DMS153 (cell line): ENCODE measurements at regions not wholly inside any gene's neighbourhood (a gene's known extent, or its start where the extent isn't known, plus 50 kb on each side); places are given as distances from the start of the nearest gene placed in this dataset.
"Not testable (repeated sequence)": the region's sequence is repeated elsewhere in the genome, so short reads cannot be mapped to it uniquely, and the experiment has no call there.

Experiments used
- DNase-seq: peaks from one replicate; lab custom pipeline; 2025; lab: John Stamatoyannopoulos, UW

DNA sequence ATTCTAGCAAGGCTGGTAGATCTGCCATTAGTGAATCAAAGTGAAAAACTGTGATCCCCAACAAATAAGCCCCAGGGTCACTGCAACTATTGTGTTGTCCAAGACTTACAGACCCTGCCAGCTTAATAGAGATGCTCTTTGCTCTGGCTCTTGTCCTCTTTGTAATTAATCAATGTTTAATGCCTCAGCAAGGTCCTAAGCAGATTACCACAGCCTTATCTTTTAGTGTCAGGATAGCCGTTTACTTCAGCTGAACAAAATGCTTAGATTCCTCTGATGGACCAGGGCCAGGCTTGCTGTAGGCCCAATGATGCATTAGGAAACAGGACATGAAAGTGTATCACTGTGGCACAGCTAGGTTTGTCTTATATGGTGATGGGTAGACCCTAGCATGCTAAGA is 353.3 kb downstream of the HACE1 start:
- no peak for DNase-seq

DNA sequence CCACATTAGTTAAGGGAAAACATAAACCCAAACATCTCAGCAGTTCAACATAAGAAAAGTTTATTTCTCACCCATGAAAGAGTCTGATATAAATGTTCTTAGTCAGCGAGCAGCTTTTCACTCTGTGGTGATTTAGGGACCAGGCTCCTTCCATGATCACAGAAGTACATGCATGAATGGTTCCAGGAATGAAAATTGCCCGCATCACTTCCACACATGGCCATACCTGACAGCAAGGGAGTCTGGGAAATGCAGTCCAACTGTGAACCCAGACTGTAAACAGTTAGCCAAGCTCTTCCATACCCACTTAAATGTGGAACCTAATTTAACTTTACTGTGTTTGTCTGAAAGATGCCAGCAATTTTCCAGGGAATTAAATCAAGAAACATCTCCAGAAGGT is 353.9 kb downstream of the HACE1 start:
- DNase-seq: no peak

DNA sequence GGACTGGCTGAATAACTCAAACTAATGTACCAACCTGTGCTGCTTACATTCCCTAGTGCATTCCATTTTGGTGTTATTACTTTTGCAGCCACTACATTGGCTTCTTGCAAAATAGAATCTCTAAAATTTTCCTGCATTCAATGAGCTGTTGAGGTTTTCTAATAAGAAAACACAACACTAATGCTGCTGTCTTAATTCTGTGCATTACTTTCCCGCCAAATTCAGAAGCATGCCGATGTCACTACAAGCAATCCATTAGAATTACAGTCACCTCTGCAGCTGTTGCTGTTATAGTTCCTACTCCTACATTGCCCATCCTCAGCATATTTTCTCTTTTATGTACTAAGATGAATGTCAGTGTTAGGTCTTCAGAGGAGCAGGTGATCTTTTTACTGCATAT is 359.5 kb downstream of the HACE1 start:
- no peak for DNase-seq

DNA sequence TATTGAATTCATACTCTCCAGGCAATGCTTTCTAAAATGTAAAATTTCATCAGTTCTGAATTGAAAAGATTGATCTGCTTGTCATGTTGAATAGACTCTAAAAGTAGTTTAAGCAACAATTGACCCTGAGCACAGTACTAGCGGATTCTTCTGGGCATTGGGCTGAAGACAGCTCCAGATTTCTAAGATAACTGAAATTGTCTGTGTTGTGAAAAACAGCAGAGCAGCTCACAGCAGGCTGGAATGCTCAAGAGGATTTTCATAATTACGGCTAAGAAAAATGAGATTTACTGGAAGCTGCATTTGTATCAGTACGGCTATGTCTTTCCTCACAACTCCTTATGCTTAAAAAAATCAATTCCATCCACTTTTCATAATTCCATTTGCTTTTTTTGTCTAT is 373.7 kb downstream of the HACE1 start:
- no peak for DNase-seq

DNA sequence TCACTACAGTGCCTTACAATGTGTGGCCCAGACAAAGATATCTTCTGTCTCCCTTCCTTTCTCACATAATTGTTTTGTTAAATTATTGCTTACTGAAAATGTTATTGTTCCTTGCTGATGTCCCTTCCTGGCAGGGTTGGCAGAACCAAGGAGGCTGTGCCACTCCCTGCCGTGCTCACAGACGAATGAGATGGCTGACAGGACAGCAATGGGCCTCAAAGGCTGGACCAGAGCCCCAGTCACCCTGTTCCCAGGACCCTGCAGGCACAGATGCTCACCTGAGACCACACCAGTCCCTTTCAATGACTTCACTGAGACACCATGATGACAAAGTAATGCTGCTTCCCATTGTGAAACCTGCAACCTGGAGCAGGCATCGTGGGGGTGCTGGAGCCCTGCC is 375.1 kb downstream of the HACE1 start:
- DNase-seq: no peak

DNA sequence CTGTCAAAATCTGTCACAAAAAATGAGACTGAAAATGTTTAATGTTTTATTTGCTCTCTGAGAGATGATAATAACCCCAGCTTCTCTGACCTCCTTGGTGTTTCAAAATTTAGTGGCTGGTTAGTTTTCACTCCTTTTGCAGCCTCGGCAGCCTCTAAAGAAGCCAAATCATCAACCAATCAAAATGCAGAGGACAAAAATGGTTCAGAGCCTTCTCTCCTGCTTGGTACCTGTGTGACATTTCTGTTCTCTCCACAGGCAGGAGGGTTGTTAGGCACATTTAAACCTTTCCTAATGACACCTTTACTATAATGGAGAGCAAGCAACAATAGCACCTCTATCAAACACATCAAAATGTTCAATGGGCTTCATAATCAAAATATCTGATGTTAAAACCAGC is 375.5 kb downstream of the HACE1 start:
- DNase-seq: no peak

DNA sequence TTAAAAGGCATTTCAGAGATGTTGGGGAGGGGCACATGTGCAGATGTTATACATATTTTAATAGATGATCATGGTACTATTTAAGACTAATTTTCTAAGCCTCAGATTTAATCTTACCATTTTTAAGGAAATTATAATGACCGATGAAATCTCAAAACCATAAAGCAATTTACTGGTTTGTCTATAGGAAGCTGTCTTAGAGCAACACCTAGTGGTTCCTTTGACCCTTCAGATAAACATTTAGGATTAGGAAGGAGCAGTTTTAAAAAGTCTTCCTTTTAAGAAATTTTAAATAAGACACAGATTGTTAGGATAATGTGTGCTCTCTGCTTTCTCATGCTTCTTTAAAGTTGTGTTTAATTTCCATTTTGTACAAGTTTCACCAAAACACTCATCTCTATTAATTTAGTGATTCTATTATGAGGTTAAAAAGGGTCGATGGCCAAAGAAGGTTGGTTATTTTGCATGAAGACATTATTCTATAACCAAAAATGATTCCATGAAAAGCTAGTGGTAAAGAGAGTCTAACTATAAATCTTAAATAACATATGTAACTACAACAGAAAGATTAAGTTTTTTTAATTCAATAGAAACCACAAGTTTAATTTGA is 376.4 kb downstream of the HACE1 start:
- no peak for DNase-seq

DNA sequence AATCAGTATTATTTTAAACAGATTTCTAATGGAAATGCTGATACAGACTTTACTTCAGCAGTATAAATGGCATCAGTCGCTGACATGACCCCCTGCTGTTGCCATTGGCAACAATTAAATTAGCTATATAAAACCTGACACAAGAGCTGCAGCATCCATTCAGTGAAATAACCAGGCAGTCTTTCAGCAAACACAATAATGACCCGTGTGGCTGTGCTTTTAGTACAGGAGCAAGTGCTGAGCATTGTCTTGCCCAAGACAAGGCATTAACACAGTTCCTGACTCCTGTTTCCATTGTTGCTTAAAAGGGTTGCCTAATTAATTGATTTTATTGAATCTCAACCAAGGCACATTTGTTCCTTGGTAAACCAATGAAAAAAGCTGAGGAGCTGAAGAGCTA is 382.1 kb downstream of the HACE1 start:
- no peak for DNase-seq

DNA sequence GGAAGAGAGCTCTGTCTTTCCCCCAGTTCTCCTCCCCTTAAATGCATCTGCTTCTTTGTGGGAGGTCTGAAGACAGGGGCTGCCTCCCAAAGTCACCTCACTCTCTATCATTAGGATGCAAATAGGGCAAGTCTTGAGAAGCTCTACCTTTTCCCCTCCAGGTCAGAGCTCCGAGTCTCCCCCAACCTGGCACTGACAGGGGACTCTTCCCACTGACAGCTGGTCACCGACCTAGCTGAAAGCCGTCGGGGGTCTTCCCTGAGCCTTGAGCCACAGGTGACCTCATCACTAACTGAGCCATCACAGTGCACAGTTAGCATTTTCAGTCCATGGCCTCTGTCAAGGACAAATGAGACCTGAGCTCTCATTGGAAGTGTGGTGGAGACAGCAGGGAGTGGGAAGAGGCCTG is 386.7 kb downstream of the HACE1 start:
- DNase-seq: no peak

DNA sequence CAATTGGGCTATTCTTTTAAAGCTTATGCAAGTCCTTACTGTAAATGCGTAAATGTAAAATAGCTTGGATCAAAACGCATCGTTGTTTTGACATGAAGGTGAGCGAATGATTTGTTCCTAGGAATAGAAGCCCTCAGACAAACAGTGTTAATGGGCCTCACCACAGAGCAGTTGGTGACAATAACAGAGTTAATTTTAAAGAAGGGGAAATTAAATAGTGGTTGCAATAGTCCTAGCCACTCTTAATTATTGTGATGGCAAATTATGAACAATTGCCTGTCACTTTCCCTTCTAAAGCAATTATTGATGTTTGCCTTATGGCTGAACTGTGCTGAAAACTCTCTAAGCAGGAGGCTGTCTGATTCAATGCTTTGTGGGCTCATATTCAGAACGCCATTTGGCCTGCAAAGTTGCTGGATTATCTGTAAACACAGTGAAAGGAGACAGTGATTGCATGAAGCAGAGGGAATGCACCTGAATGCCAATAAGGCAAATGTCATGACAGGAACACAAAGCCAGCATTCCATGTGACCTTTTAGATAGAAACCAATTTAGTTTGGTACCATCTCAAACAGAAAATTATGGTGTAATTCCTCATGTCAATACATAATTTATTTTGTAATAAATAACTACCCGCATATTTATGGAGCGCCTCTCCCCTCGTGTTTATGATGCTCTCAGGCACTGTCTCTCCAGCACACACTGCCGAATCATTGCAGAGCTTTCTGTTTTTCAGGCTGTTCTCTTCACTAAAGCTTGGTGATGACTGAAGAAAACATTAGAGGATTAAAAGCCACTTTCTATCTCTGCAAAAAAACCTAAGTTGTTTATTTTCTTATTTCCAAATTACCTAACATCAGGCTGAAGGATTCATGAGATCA is 387.5 kb downstream of the HACE1 start:
- no peak for DNase-seq

DNA sequence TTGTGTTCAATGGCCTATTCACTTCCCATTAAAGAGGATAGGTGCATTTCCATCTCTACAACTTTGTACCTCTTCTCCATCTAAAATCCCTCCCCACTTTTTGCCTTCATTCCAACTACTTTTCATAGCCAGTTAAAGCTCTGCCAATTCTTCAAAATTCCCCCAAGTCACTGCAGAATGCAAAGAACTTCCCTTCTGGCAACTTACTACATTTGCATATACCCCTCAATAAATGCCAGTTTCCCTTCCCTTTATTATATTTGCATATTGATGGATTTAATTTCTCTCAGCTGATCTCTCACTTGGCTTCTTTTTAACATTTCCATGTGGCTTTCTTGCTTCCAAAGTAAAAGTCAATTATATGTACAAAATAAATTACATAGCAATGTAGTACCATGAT is 393.4 kb downstream of the HACE1 start:
- DNase-seq: no peak

DNA sequence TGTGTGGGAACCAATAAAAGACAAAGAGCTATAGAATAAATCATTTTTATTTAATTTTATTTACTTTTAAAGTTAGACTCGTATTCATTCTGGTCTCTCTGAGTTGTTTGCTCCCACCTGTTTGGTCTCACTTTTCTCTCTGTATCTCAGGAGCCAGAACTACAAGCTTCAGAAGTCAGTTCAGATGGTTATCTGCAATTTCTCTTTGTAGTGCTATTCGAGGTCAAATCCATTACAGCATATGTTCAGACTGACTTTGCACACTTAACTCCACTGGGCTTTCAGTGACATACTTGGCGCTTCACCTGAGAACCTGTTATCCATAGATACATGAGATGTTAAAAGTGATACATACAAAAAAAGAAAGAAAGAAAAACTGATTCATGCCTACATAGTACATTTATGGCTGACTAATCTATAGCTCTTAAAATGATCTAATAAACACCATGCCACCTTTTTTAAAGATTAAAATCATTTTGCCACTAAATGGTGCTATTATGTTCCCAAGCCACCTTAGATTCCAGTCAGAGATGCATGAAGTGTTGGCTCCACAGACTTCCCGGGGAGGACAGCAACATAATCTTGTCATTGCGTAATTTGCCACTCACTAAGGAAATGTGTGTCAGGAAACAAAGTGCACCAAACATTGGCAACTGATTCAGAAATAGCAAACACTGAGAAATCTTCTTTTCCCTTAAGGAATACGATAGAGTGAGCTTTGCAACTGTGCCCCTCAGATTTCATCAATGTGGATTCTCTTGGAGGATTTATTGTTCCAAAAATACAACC is 396.7 kb downstream of the HACE1 start:
- DNase-seq: no peak

DNA sequence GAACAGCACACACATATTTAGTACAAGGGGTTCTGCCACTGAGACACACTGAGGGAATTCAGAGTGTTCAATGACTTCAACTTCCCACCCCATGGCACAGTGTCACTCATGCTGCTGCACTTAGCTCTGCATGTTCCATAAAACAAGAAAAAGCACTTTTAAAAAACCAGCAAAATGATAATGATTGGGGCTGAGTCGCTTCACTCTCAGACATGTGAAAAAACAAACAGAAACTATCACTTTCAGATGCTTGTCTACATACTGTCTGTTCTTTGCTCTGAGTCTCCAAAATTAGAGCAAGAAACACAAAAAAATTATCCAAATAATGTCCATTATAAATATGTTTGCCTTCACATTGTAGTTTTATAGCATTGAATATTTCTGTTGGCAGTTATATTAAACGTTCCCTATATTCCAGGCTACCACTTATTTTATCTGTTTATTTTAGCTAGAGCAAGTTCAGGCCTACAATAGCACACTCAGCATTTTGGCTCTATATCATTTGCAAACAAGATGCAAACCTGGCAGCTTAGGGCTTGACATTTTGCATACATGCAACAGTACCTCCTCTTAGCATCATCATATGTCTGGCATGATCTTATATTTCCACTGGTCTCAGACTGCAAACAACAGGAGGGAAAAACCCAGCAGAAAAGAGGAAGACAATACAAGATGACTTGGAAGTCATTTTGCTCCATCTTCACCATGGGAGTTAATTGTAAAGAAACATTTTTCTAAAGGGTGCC is 398.8 kb downstream of the HACE1 start:
- DNase-seq: no peak

DNA sequence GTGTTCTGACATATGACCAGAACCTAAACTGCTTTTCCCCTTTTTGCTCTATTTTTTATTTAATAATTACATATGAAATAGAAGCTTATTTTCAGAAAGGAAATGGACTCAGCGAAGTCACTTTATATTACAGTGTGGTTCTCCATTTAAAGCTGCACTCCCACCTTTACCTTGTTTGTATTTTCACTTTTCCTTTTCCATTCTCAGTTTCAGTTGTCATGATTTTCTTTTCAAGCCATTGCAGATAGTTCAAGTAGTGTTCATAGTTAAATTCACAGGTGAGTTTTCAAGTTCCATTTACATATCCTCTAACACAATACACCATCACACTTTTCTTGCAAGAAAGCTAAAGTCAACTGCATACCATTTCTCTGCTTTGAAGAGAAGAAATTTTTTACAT is 400.2 kb downstream of the HACE1 start:
- DNase-seq: no peak

DNA sequence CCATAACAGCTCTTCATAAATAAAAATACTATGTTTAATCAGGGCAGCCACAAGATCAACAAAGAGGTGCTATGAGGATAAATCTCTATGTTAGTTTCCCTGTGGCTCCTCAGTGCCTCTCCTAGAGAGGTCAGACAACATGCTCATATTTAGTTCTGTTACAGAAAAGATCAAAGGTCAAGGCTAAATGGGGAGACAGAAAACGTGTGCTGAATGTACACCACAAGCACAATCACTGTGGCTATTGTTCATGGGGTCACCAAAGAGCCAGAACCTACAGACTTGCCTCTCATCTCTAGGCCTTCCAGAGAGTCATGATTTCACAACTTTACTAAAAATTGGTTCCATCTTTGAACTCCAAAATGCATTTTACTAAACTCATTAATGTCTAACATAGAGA is 409.8 kb downstream of the HACE1 start:
- no peak for DNase-seq

DNA sequence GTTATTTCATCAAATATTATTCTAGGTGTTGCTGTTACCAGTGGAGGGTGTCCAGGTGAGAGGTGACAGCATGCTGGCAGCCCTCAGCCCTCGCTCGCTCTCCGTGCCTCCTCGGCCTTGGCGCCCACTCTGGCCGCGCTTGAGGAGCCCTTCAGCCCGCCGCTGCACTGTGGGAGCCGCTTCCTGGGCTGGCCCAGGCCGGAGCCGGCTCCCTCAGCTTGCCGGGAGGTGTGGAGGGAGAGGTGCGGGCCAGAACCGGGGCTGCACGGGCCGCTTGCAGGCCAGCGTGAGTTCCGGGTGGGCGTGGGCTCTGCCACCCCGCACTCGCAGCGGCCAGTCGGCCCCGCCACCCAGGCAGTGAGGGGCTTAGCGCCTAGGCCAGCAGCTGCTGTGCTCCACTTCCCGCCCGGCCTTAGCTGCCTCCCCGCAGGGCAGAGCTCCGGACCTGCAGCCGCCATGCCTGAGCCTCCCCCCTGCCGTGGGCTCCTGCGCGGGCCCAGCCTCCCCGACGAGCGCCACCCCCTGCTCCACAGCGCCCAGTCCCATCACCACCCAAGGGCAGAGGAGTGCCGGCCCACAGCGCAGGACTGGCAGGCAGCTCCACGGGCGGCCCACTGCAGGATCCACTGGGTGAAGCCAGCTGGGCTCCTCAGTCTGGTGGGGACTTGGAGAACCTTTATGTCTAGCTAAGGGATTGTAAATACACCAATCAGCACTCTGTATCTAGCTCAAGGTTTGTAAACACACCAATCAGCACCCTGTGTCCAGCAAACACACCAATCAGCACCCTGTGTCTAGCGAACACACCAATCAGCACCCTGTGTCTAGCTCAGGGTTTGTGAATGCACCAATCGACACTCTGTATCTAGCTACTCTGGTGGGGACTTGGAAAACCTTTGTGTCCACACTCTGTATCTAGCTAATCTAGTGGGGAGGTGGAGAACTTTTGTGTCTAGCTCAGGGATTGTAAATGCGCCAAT is 413.3 kb downstream of the HACE1 start:
- not testable (repeated sequence) for DNase-seq

DNA sequence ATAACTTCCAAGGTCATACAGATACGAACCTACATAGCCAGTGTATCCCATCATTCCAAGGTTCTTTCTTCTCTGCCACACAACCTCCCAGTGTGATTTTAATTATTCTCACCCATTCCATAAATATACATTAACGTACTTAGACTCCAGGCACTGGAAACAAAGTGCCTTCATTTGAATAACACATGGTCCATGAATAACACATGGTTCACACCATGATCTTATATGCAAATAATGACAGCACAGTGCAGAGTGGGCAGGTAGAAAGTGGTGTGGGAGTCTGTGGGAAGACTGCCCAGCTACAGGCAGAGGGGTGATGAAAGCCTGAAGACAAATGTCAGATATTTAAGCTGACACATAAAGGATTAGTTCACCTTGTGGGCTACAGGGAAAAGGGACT is 425.2 kb downstream of the HACE1 start:
- DNase-seq: no peak

DNA sequence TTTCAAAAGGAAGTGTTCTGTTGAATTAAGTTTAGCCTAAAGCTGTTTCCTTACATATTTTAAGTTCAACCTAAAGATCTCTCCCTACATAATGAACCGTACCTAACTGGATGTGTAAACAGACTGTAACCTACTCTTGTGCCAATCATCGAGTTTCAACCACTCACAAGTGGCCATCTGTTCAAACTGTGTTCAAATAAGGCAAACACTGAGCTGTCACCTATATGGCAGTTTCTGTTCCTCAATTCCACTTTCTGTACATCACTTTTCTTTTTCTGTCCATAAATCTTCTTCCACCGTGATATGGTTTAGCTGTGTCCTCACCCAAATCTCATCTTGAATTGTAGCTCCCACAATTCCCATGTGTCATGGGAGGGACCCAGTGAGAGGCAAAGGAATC is 428.6 kb downstream of the HACE1 start:
- no peak for DNase-seq

DNA sequence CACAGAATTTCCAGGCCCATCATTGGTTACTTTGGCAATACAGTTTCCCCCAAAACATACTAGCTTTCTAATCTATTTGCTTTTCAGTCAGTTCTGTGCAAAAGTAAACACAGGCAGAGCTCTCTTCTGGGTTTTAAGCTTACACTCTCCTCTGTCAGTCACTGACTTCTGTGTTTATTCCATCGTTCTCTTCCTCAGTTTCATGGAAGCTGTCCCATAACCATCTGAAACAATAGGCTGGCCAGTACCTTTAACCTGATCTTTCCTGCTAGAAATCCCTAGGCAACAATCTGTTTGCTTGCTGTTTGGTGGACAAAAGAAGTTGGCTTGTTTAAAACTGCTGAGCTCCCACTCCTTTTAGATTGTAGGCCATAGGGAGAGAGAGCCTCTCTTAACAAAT is 431.5 kb downstream of the HACE1 start:
- DNase-seq: peak; percentile 88

DNA sequence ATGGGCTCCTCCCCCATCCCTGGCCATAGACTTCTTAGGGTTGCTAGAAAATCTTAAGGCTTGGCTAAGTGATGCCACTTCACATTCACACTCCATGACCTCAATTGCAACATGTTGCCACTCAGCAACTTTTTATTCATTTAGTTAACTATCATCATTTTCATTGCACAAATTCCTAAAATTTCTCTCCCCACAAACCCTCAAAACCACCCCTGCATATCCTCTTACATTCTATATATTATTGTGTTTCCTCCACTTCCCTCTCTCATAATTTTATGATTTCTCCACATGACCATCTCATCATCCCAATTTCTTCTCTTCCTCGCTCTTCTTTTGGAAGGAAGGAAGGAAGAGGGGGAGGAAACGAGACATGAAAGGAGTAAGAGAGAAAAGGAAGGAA is 436.0 kb downstream of the HACE1 start:
- no peak for DNase-seq

DNA sequence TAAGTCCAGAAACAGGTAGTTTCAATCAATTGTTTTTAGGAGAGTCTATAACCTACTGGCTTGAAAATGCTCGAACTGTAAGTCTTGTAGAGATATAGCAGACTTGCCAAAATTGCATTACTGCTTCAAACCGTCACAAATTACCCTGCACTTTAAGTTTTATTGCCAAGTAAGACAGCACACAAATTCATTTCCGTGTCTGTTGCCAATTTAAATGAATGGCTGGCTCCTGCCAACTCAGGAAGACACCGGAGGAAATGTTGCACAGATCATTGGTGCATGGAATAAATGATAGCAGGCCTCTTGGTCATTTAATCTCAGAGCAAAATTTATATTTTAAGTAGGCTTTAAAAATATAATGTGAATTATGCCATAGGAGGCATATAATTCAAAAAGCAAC is 438.1 kb downstream of the HACE1 start:
- DNase-seq: no peak
